Neutrophil (primary cell): ENCODE measurements at regions not wholly inside any gene's neighbourhood (a gene's known extent, or its start where the extent isn't known, plus 50 kb on each side); places are given as distances from the start of the nearest gene placed in this dataset.

ENCODE experiments used
- H3K27ac ChIP-seq: fragments of 200-600 bp; sonication (generic); 2 replicates; pipeline ENCODE4 v1.5.1; 2016; ENCODE audit warnings: mild to moderate bottlenecking, moderate library complexity
- H3K27me3 ChIP-seq: fragments of 200-600 bp; sonication (generic); 2 replicates; pipeline ENCODE4 v1.6.0; 2016; ENCODE audit warnings: mild to moderate bottlenecking
- H3K36me3 ChIP-seq: fragments of 200-600 bp; sonication (generic); 2 replicates; pipeline ENCODE4 v1.5.1; 2017
- H3K4me1 ChIP-seq, 2 experiments: fragments of 200-600 bp in 1 of 2; sonication (generic) in 1 of 2; 1 replicate in 1 of 2; 2 replicates in 1 of 2; pipeline versions ENCODE4 v1.5.1 to v1.6.1; 2013 to 2016; ENCODE audit warnings: low read depth in 1 of 2, low read length in 1 of 2, mild to moderate bottlenecking in 1 of 2, moderate library complexity in 1 of 2; ENCODE audit not compliant: control insufficient read depth in 1 of 2, insufficient read depth in 1 of 2
- H3K4me3 ChIP-seq, 2 experiments: fragments of 200-600 bp in 1 of 2; sonication (generic) in 1 of 2; 1 replicate in 1 of 2; 2 replicates in 1 of 2; pipeline ENCODE4 v1.5.1; 2013 to 2016; ENCODE audit warnings: low read depth in 1 of 2, low read length in 1 of 2, mild to moderate bottlenecking in 1 of 2, moderate library complexity in 1 of 2
- H3K9me3 ChIP-seq: fragments of 200-600 bp; sonication (generic); 2 replicates; pipeline ENCODE4 v1.5.1; 2016
- TF ChIP-seq, protein P1 (sequence below): fragments of 200-600 bp; sonication (generic); IDR thresholded peaks from 2 replicates; pipeline ENCODE4 v1.5.1; 2016; ENCODE audit warnings: antibody characterized with exemption

GRCh38 chr2:529424-529823, 147.8 kb downstream of the TMEM18 start:
- H3K9me3 ChIP-seq = no peaks in the 10 kb centered on the region
- H3K36me3 ChIP-seq = no peaks in the 10 kb centered on the region
- H3K4me1 ChIP-seq = no peaks in the 10 kb centered on the region
- no peak overlapping the region for H3K27ac ChIP-seq
- no peaks in the 10 kb centered on the region for H3K27me3 ChIP-seq
- TF ChIP-seq, protein P1, sequence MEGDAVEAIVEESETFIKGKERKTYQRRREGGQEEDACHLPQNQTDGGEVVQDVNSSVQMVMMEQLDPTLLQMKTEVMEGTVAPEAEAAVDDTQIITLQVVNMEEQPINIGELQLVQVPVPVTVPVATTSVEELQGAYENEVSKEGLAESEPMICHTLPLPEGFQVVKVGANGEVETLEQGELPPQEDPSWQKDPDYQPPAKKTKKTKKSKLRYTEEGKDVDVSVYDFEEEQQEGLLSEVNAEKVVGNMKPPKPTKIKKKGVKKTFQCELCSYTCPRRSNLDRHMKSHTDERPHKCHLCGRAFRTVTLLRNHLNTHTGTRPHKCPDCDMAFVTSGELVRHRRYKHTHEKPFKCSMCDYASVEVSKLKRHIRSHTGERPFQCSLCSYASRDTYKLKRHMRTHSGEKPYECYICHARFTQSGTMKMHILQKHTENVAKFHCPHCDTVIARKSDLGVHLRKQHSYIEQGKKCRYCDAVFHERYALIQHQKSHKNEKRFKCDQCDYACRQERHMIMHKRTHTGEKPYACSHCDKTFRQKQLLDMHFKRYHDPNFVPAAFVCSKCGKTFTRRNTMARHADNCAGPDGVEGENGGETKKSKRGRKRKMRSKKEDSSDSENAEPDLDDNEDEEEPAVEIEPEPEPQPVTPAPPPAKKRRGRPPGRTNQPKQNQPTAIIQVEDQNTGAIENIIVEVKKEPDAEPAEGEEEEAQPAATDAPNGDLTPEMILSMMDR = no peak
- H3K4me3 ChIP-seq = no peak overlapping the region

DNA sequence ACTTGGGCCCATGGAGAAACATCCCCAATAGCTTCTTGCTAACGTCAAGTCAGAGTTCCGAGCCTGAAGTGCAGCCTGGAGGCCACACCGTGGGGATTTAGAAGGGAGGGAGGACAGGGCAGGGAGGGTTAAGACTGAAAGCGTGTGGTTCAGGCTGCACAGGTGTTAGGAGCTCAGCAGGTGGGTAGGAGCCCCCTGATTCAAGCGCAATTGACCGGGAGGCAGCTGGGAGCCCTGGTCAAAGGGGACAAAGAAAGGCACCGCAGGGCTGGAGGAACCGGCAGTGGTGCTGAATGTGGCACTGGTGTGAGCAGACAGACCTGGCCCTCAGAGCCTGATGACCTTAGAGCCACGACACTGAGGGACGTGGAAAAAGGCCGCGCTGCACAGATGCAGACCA, 149.6 kb downstream of the TMEM18 start:
- no peaks in the 10 kb centered on the region for H3K4me1 ChIP-seq
- TF ChIP-seq, protein P1 = no peak
- H3K9me3 ChIP-seq = no peaks in the 10 kb centered on the region
- H3K27me3 ChIP-seq = no peaks in the 10 kb centered on the region
- H3K36me3 ChIP-seq = no peaks in the 10 kb centered on the region
- H3K27ac ChIP-seq = no peak overlapping the region
- H3K4me3 ChIP-seq = no peak overlapping the region

- Histone ChIP-seq H3K9me3 (no peaks in the 10 kb centered on the region), H3K27me3 (no peaks in the 10 kb centered on the region), H3K4me3 (no peak overlapping the region), H3K36me3 (no peaks in the 10 kb centered on the region), H3K27ac (no peak overlapping the region), H3K4me1 (no peaks in the 10 kb centered on the region)
- TF ChIP-seq, protein P1 = no peak
These were observed 150.3 kb downstream of the TMEM18 start for GRCh38 chr2:526918-527317.

DNA sequence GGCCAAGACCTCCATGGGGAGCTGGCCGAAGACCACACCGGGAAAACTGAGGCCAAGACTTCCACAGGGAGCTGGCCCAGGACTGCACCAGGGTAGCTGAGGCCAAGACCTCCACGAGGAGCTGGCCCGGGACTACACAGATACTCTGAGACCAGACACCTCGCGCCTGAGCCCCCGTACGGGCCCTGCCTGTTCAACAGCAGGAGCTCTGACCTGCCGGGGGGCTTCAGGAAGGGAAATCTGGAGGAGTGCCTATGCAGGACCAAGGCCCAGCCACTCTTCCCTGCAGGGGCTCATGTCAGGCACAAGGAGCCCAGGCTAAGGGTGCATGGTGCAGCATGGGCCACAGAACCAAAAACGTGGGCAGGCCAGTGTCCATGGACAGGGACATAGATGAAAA, 151.6 kb downstream of the TMEM18 start:
- Histone ChIP-seq H3K27ac (no peak overlapping the region), H3K36me3 (no peaks in the 10 kb centered on the region), H3K27me3 (no peaks in the 10 kb centered on the region), H3K4me1 (no peaks in the 10 kb centered on the region), H3K9me3 (no peaks in the 10 kb centered on the region), H3K4me3 (no peak overlapping the region)
- TF ChIP-seq, protein P1 = no peak

GRCh38 chr2:525021-525420, 152.2 kb downstream of the TMEM18 start:
- H3K27ac ChIP-seq = no peak overlapping the region

More at GRCh38 chr2:525021-525420, 152.2 kb downstream of the TMEM18 start:
- Histone ChIP-seq H3K36me3 (no peaks in the 10 kb centered on the region), H3K27me3 (no peaks in the 10 kb centered on the region), H3K4me1 (no peaks in the 10 kb centered on the region), H3K4me3 (no peak overlapping the region), H3K9me3 (no peaks in the 10 kb centered on the region)
- TF ChIP-seq, protein P1 = no peak
